Lower leg skin (tissue), 3 donors: ENCODE measurements at regions not wholly inside any gene's neighbourhood (a gene's known extent, or its start where the extent isn't known, plus 50 kb on each side); places are given as distances from the start of the nearest gene placed in this dataset.

Experiments
- POLR2A ChIP-seq, 2 donors: fragments of 450-650 bp; IDR thresholded peaks; one replicate each; pipeline ENCODE4 v1.6.1; 2016 to 2017; ENCODE audit warnings: antibody characterized with exemption in 2 of 2, mild to moderate bottlenecking in 1 of 2, moderate library complexity in 1 of 2
- TF ChIP-seq, protein P1 (sequence below), 3 donors: fragments of 450-650 bp; IDR thresholded peaks; one replicate each; pipeline ENCODE4 v1.5.1; 2016; ENCODE audit warnings: antibody characterized with exemption in 3 of 3, mild to moderate bottlenecking in 3 of 3, moderate library complexity in 2 of 3

DNA sequence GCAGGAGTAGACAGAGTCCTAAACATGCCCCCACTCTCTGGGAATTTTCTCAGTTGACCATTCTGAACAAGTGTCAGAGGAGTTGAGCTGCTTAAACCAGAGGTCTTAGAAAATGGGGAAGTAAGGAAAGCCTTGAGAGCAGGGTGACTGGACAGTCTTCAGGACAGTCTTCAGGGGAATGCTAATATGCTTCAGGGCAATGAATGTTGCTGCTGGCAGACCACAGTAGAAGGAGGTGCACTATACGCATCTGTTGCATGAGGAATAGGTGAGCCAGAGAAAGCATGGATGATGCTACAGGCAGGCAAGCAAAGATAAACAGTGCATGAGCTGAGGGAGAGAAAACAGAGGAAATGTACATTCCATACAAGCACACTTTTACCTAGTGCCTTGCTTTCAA is 196.6 kb upstream of the GPR12 start:
- TF ChIP-seq, protein P1, sequence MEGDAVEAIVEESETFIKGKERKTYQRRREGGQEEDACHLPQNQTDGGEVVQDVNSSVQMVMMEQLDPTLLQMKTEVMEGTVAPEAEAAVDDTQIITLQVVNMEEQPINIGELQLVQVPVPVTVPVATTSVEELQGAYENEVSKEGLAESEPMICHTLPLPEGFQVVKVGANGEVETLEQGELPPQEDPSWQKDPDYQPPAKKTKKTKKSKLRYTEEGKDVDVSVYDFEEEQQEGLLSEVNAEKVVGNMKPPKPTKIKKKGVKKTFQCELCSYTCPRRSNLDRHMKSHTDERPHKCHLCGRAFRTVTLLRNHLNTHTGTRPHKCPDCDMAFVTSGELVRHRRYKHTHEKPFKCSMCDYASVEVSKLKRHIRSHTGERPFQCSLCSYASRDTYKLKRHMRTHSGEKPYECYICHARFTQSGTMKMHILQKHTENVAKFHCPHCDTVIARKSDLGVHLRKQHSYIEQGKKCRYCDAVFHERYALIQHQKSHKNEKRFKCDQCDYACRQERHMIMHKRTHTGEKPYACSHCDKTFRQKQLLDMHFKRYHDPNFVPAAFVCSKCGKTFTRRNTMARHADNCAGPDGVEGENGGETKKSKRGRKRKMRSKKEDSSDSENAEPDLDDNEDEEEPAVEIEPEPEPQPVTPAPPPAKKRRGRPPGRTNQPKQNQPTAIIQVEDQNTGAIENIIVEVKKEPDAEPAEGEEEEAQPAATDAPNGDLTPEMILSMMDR (IDR thresholded peaks at IDR 0.05), result no peak
- TF ChIP-seq POLR2A (IDR thresholded peaks at IDR 0.05), result no peak
